ENCODE measurements at regions not wholly inside any gene's neighbourhood (a gene's known extent, or its start where the extent isn't known, plus 50 kb on each side); places are given as distances from the start of the nearest gene placed in this dataset.

DNA sequence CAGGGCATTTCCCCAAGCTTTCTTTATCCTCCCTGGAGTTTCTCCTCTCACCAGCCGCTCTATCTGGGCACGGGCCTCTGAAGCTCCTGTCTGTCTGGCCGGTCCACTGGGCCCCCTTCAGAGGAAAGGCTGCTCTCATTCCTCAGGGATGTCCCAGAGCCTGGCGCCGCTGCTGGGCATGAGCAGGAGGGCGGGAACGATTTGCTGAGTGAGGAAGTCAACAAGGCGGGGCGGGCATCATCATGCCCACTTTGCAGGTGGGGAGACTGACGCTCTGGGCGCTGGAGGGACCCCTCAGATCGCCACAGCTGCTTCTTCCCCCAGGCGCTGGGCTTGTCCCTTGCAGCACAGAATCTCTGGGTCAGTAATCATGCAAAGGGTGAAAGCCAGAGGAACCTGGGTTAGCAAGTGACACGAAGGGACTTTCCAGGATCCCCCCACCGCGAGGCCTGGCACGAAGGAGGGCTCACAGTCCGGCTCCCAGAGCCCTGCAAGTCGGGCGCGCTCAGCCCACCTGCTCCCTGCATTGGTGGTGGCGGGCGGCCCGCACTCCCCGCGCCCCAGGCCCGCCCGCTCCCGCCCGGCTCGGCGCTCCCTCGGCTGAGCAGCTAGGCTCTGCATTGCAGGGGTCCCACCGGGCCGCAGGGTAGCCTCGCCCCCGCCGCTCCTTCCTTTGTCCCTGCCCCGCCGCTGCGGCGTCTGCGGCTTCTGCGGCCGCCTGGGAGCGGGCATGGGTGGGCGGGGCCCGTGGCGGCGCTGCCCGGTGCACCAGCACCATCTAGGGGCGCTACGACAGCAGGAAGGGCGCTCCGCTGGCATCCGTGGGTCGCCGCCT, 157.8 kb downstream of the CYRIA start:
- DNase-seq (ENCODE audit: low read depth), result no peak

DNA sequence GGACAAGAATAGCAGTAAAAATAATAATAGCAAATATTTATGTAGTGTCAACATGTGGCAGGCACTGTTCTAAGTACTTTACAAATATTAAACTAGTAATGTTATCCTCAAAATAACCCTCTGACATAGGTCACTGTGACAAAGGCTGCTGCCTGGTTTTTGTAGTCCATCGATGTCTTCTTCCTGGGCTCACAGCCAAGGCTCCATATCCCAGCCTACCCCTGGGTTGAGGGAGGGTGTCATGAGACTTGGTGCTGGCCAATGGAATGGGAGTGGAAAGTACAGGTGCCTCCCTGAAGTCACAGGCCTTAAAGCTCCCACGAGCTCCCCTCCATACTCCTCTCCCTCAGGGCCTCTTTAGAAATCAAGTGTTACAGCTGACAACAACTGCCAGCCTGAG, 159.3 kb downstream of the CYRIA start:
- DNase-seq (ENCODE audit: low read depth), result no peak

DNA sequence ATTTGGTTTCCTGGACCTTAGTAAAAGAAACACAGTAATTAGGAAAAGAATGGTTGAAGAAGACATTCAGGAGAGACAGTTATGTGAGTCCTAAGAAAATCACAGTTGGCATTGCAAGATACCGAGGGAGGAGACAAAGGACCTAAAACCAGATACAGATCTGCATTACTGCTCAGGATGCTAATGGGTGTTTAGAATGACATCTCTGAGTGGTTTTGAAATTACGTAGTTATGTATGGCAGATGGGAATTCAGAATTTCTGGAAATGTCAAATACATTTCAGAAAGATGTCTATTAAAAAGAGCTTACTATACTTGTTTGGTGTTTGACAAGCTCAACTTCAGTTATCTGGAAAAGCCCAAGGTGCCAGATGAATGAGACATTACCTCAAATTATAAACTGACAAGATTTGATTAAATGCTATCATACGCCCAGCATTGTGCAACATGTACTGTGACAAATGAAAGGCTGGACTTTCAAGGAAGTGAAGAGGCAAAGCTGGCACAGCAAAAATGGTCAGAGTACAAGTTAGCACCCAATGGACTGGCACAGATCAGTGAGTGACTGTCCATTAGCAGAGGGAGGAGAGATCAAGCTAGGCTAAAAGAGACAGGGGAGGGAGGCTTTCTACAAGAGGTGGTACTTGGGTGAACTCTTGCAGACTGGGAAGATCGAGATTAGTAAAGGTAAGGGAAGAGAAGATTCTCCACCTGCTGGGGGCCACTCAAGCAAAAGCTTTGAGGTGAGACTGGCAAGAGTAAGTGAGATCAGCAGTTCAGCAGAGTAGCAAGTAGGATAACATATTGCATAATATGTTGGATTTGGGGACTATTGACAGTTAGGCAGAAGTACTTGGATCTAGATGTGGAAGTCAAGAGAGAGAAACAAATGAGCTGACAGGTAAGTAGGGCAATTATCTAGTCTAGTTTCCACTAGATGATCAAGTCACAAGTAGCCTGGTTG, 168.9 kb downstream of the CYRIA start:
- no peak for DNase-seq (ENCODE audit: low read depth)

DNA sequence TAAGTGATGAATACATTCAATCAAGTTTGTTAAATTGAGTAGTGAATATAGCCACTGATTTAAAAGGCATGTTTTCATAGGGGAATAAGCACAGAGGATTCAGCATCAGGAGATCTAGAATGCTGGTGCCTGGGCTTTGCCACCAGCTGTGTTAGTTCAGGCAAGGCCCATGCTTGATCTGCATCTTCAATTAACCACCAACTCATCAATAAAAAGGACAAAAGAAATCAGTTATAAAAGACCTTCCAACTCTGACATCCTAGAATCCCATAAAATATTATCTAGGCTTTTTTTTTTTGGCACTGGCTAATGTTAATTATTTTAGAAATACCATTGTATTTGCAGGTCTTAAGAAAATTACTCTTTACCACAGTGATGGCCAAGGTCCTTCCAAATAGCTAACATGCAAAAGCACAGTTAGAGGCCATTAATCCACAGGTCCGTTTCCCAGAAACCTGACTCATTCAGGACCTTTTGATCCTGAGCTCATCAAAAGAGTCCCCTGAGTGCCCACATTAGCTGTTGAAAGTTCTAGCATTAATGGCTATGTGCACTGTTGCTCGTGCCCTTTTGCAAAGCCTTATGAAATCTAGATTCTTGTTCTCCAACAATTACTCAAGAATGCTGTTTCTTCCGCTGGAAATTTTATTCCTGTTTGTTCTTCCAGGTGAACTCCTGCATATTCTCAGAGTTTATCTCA, 170.0 kb downstream of the CYRIA start:
- DNase-seq (ENCODE audit: low read depth), result no peak

DNA sequence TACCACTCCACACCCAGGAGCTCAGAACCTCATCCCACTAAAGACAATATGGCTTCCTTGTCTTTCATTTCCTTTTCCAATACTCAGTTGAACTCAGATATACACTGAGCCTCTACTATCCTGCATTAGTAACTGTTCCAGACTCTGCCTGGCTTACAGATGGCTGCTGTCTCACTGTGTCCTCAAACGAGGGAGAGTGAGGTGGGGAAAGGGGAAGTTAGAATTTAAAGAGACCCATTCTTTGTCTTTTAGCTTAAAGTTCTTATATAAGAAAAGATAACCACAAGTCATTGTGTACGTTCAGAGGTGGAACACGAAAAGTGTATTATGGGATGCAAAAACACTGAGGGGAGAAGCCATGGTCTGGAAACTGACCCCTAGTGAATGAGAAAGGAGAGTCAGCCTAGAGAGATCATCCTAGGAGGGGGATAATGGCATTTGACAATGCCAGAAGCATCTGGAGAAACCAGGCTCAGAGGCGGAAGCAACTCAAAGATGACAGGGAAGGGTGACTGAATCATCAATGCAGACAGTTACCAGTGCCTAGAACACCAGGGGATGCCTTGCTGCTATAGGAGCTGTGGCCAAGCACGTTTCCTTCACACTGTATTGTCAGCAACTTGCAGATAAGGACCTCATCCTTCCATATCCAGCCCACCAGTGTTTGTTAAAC, 170.7 kb downstream of the CYRIA start:
- DNase-seq (ENCODE audit: low read depth), result no peak

DNA sequence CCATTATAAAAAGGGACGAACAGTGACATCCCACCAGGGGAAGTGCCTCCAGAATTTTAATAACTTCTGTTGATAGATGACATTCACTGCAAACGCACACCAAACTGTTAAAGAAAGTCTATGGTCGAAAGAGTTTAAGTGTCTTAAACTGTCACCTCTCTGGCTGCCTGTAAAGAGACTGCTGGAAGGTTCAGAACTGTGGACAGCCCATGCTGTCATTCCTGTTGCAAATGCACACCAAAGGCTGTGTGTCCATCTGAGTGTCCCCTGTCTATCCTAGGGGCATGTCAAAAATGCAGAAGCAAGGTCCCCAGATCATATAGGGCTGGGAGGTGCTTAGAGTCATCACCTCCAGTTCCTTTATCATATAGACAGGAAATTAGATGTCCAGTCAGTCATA, 171.8 kb downstream of the CYRIA start:
- no peak for DNase-seq (ENCODE audit: low read depth)

DNA sequence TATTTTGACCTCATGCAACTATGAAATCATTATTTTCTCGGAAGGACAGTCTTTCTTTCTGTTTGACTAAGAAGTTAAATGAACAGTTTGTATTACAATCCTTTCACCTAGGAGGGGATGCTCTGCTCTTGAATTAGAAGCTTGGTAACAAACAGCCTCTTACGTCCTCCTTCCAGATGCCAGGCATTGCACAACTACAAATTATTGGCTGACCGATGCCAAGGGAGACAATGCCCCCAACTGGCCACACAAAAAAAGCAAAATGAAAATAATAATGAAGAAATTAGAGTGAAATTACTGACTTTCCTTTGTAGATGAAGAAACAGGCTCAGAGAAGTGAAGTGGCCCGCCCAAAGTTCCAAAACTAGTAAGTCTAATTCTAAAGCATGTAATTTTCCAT, 177.9 kb downstream of the CYRIA start:
- no peak for DNase-seq (ENCODE audit: low read depth)

DNA sequence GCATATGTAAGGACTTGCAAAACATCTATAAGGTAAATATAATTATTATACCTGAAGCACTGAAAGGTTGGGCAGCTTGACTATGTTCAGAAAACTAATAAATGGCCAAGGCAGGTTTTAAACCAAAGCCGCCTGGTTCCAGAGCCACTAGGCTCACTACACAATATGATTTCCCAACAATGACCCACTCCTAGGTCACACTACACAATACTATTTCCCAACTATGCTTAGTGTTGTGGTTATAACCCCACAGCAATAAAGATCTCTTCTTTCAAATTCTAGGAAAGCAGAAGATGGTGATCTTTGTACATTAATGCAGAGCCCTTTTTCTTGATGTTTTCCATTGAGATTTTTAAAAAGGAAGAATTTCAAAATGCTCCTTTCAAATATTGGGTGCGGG, 180.4 kb downstream of the CYRIA start:
- no peak for DNase-seq (ENCODE audit: low read depth)

DNA sequence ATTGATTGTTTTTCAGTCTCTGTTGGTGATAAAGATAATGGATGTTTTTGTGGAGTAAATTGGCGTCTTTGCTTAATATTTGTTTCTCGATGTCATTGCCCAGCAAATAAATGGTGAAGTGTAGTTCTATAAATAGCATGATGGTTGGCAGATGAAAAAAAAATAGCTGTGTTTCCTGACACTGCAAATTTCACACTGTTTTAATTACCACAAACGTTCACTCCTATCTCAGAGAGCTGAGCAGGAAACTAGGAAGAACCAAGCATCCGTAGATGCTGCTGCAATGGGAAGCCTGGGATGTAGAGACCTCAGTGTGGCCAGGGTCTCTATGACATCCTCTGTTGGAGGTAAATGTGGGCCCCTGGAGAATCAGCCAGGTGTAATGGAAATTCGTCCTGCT, 183.2 kb downstream of the CYRIA start:
- DNase-seq (ENCODE audit: low read depth), result no peak

DNA sequence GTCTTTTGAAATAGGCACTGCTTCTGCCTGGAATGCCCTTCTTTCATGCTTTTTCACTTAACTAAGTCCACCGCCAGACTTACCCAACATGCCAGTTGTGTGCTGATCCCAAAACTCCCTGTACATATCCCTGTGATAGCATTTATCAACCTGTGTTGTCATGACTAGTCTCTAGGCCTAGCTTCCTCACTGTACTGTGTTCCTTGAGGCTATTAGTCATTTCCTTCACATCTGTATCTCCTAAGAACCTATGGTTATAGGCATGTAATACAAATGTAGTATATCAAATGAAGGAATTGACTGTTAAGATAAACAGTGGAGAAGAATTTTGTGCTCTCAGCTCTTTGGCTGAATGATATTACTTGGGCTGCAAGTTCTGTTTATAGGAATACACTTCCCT, 184.3 kb downstream of the CYRIA start:
- no peak for DNase-seq (ENCODE audit: low read depth)

DNA sequence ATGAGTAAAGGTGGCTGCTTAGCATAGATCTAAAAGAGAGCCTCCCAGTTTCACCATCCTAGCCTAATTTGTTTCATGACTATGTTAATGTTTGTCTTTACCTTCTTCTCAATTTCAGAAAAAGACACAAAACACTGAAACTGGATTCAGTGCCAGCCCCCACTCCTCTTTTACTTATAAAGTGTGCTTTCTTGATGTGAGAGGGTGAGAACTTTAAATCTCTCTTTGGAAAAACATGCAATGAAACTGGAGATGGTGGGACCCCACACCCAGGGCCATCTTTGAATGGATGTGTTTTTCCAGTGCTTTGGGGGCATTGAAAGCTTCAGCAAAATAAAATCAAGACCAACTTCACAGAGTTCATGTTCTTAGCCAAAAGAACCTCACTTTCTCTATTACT, 185.9 kb downstream of the CYRIA start:
- no peak for DNase-seq (ENCODE audit: low read depth)

DNA sequence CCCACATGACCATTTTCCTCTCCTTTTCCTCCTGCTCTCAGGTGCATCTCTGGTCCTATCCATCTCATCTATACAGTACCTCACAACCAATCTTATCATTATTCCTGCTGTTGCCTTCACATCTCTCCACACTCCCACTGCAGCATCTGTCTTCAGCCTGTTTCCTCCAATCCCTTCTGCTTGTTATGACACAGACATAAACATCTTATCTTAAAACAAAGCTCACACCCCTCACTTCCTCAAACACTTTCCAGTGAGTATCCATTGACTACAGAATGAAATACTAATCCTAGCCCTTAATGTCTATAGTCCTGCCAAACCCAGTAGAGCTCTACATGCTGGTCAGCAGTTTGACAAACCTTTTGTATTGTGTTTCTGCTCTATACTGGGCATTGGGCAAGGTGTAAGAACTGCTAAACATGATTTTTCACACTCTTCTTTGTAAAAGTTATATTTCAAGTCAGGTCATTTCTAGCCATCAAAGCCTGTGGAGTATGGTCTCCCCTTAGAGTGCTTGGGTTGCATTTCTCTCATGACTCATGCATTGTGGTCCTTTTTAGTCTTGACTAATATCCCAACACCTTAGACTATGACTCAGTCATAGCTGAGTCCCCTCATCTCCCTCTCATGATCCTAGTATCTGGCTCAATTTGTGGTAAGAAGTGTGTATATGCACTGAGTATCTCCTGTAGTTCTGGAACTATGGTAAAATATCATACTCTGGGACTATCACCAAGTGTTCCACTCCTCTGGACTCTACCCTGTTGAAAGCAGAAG, 187.0 kb downstream of the CYRIA start:
- DNase-seq (ENCODE audit: low read depth), result no peak

DNA sequence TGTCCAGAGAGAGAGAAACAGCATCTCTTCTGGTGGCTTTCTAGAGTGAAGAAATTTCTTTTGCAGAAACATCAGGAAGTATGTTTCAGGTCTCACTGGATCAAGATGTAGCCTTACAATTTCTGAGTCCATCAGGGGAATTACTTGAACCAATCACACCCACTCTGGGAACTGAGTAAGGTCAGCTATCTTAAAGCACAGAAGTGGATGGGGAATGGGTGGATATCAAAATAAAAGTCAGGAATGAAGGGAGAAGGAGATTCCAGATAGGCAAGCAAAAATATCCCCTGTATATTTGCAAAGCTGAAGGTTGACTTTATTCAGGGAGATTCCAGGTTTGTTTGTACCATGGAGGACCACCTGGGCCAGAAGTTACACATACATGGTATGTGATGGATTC, 188.0 kb downstream of the CYRIA start:
- DNase-seq (ENCODE audit: low read depth), result no peak

DNA sequence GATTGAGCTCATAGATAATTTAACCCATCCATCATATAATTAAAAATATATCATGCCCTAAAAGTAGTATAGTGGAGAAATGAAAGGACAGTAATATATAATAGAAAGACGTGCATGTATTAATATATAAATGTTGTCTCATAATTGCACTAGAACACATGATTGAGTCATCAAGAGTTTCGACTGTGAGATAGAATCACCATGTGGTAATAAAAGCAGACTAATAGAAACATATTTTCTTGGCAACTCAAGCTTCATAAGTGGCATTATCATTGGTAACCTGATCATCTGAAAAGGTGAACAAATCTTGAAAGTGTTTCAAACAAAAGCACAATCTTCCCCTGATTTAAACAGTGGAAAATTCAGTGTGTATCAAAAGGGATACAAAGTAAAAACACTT, 188.8 kb downstream of the CYRIA start:
- DNase-seq (ENCODE audit: low read depth), result no peak

DNA sequence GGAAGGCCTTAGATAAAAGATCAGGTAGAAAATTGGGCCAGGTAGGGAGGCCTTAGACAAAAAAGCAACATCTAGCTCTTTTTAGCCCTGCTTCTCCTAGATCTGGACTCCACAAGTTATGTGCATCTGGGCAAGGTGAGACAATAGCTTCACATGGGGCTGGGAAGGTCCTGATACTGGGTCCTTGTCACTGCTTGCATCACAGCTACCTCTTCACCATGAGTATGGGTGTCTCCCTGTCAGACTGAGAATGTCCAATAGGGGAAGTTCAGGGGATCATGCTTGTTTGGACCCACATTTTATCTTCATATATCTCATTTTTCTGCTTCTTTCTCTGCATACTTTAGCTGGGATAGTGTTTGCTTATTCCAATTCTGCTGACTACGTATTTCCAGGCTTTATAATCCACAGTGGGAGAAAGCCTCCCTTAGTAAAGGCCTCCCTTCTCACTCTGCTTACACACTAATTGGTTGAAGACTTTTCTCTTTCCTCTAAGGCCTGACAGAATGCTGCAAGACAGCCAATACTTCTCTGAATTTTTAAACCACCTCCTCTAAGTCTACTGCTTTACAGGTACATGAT, 189.6 kb downstream of the CYRIA start:
- no peak for DNase-seq (ENCODE audit: low read depth)

DNA sequence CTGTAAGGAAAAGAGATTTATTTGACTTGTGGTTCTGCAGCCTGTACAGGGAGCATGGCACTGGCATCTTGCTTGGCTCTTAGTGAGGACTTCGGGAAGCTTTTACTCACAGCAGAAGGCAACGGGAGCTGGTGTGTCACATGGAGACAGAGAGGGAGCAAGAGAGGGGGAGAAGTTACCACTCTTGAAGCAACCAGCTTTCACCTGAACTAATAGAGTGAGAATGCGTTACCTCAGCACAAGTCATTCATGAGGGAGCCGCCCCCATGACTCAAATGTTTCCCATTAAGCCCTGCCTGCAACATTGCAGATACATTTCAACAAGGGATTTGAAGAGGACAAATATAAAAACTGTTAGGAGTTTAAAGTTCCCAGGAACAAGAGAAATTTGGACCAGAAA, 190.0 kb downstream of the CYRIA start:
- DNase-seq (ENCODE audit: low read depth), result no peak

DNA sequence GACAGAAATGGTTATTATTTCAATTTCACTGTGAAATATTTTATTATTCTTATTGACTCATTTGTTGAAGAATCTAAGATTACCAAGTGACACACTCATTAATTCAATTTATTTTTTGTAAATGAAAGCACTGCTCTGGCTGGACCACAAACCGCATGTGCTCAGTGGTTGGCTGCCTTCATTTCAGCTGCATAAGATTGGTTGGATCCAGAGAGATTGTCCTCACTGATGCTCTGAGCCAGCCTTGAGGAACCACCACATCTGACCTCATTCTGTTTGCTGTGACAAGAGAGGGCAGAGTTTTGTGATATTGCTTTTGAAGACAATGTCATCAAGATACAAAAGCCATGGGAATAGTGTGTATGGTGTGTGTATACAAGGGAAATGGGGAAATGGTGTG, 192.1 kb downstream of the CYRIA start:
- no peak for DNase-seq (ENCODE audit: low read depth)

DNA sequence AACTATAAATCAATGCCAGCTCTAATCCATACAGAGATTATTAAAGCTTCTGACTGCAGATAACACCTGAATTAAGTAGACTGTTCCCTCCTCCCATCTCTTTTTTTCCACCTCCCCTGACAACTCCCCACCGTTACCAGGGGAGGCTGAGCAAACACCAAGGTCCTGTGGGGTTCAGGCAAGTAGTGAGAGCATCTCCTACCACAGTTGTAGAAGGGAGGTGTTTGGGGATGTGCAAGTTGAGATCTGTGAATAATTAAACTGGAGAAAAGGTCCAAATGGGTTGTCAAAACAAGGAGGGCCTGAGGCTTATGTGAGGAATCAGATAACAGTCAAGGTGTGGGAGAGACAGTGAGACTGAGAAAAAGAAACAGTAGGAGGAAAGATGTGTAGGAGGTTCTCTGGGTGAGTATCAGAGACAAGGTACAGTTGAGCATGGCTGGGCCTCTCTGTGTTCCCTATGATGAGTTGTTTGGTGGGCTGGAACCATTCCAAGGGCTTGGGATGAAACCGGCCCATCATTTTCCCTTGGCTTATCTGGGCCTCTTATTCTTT, 194.6 kb downstream of the CYRIA start:
- DNase-seq (ENCODE audit: low read depth), result no peak

DNA sequence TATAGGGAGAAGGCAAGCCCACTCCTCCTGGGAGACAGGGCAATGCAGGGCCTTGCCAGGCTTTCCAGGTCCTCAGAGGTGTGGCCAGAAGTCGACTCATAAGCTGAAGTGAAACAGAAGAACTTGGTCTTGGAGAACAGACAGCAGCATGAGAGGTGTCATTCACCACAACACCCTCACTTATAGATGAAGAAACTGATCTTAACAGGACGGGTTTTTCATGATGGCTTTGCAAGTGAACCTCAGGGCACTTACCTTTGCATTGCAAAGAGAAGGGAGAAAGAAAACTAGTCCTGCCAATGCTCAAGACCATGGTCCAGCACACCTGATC, 198.8 kb downstream of the CYRIA start:
- no peak for DNase-seq (ENCODE audit: low read depth)

DNA sequence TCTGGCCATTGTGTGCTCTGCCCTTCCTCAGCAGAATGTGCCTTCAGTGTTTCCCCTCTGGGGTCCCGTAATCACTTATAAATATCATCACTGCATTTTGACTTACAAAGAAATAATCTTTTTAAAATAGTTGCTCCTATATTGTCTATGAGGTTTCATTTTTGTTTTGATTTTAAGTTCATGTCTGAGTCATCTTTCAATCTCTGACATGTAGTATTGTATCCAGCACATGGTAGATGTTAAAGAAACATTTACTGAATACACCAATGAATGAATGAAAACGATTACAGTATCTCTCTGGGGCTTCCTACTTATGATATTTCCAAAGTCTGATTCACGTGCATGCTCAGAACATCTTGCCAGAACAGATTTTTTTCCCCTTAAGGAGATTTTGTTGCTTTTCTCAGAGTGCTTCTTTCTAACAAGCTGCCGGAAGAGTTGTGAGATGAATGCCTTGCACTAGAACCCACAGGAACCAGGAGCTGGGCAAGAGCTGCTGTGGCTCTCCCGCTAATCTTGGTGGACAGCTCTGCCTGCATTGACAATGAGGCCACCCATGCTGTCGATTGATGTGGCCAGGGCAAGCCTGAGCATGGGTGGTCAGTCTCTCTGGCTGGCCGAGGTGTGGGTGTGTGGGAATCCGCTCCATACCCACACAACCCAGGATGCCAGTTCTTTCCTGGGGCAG, 199.4 kb downstream of the CYRIA start:
- no peak for DNase-seq (ENCODE audit: low read depth)

Data from RPMI7951 (cell line).